ENCODE measurements at regions not wholly inside any gene's neighbourhood (a gene's known extent, or its start where the extent isn't known, plus 50 kb on each side); places are given as distances from the start of the nearest gene placed in this dataset.

- H3K4me1 ChIP-seq: no peaks in the 10 kb centered on the region
- no peak overlapping the region for H3K27ac ChIP-seq
- intact Hi-C loops (cut with DNase I): no loop called here
- whole genome bisulfite sequencing, 2 donors: 91 to 94% methylated on average over 1 of the region's 1 CpG
- no peak for DNase-seq
- no peaks in the 10 kb centered on the region for H3K9me3 ChIP-seq
- TF ChIP-seq EP300 (IDR thresholded peaks at IDR 0.05): no peak
- TF ChIP-seq CTCF (IDR thresholded peaks at IDR 0.05): no peak
- no peak for TF ChIP-seq POLR2AphosphoS5 (IDR thresholded peaks at IDR 0.05)
- no peak for TF ChIP-seq POLR2A (IDR thresholded peaks at IDR 0.05)
- H3K36me3 ChIP-seq: no peaks in the 10 kb centered on the region
- no peaks in the 10 kb centered on the region for H3K27me3 ChIP-seq
- no peak overlapping the region for H3K4me3 ChIP-seq
Measured at GRCh38 chr6:100322886-100323285, 141.8 kb downstream of the SIM1 start.

- Histone ChIP-seq H3K4me3 (no peak overlapping the region), H3K27ac (no peak overlapping the region), H3K36me3 (no peaks in the 10 kb centered on the region), H3K4me1 (no peaks in the 10 kb centered on the region), H3K27me3 (no peaks in the 10 kb centered on the region), H3K9me3 (no peaks in the 10 kb centered on the region)
- intact Hi-C loops (cut with DNase I): no loop called here
- TF ChIP-seq POLR2A (IDR thresholded peaks at IDR 0.05) (no peak), EP300 (IDR thresholded peaks at IDR 0.05) (no peak), CTCF (IDR thresholded peaks at IDR 0.05) (no peak), POLR2AphosphoS5 (IDR thresholded peaks at IDR 0.05) (no peak)
- 40 to 77% methylated on average over 1 of the region's 1 CpG for WGBS, 2 donors
- DNase-seq: no peak
Measured at GRCh38 chr6:100320686-100321085, 144.0 kb downstream of the SIM1 start.

- intact Hi-C loops (cut with DNase I): no loop called here
- H3K4me1 ChIP-seq: no peaks in the 10 kb centered on the region
- H3K4me3 ChIP-seq: no peak overlapping the region
- no peaks in the 10 kb centered on the region for H3K36me3 ChIP-seq
- H3K27ac ChIP-seq: no peak overlapping the region
- WGBS, 2 donors: 32% methylated on average over 1 of the region's 1 CpG
- no peak for DNase-seq
- no peak for TF ChIP-seq EP300 (IDR thresholded peaks at IDR 0.05)
- TF ChIP-seq POLR2A (IDR thresholded peaks at IDR 0.05): no peak
- no peak for TF ChIP-seq CTCF (IDR thresholded peaks at IDR 0.05)
- no peak for TF ChIP-seq POLR2AphosphoS5 (IDR thresholded peaks at IDR 0.05)
- H3K27me3 ChIP-seq: no peaks in the 10 kb centered on the region
- no peaks in the 10 kb centered on the region for H3K9me3 ChIP-seq
Measured at GRCh38 chr6:100317031-100317430, 147.7 kb downstream of the SIM1 start.

GRCh38 chr6:100314186-100314585 is 150.5 kb downstream of the SIM1 start:
- no peak overlapping the region for H3K4me3 ChIP-seq
- TF ChIP-seq EP300 (IDR thresholded peaks at IDR 0.05): no peak
- no peak for TF ChIP-seq POLR2AphosphoS5 (IDR thresholded peaks at IDR 0.05)
- TF ChIP-seq CTCF (IDR thresholded peaks at IDR 0.05): no peak
- TF ChIP-seq POLR2A (IDR thresholded peaks at IDR 0.05): no peak
- no peak overlapping the region for H3K27ac ChIP-seq
- H3K36me3 ChIP-seq: no peaks in the 10 kb centered on the region
- H3K27me3 ChIP-seq: no peaks in the 10 kb centered on the region
- intact Hi-C loops (cut with DNase I): no loop called here
- H3K9me3 ChIP-seq: no peaks in the 10 kb centered on the region
- no peak for DNase-seq
- H3K4me1 ChIP-seq: no peaks in the 10 kb centered on the region

GRCh38 chr6:100311707-100312251 is 152.9 kb downstream of the SIM1 start:
- 62 to 70% methylated on average over 5 of the region's 5 CpGs for WGBS, 2 donors

More at GRCh38 chr6:100311707-100312251, 152.9 kb downstream of the SIM1 start:
- no peaks in the 10 kb centered on the region for H3K27me3 ChIP-seq
- H3K27ac ChIP-seq: no peak overlapping the region
- intact Hi-C loops (cut with DNase I): no loop called here
- no peak overlapping the region for H3K4me3 ChIP-seq
- no peaks in the 10 kb centered on the region for H3K9me3 ChIP-seq
- no peaks in the 10 kb centered on the region for H3K4me1 ChIP-seq
- no peaks in the 10 kb centered on the region for H3K36me3 ChIP-seq
- no peak for DNase-seq
- TF ChIP-seq EP300 (IDR thresholded peaks at IDR 0.05): no peak
- no peak for TF ChIP-seq POLR2A (IDR thresholded peaks at IDR 0.05)
- no peak for TF ChIP-seq CTCF (IDR thresholded peaks at IDR 0.05)
- no peak for TF ChIP-seq POLR2AphosphoS5 (IDR thresholded peaks at IDR 0.05)
